GM12878 (cell line): ENCODE measurements at regions not wholly inside any gene's neighbourhood (a gene's known extent, or its start where the extent isn't known, plus 50 kb on each side); places are given as distances from the start of the nearest gene placed in this dataset.

Experiments
- ATAC-seq: fragments of 200-7000 bp; cut with Tn5 transposase; 3 replicates; pipeline ENCODE4 v1.9.1; 2020; ENCODE audit warnings: mild to moderate bottlenecking, moderate library complexity
- BruUV-seq: library from RNA; stranded (reverse); fragments of 400-500 nt; replicated peaks from 2 replicates; lab custom pipeline; 2021; lab: Mats Ljungman, UMichigan
- CTCF ChIA-PET: fragments of 300-600 bp; sonication (Branson Sonifier 250); formaldehyde crosslinking; extraction: SDS; loops from one replicate; lab custom pipeline; 2021; ENCODE audit warnings: inconsistent platforms; lab: Yijun Ruan, JAX
- POLR2A ChIA-PET: fragments of 350-600 bp; formaldehyde crosslinking; extraction: SDS; loops from one replicate; lab custom pipeline; 2021; ENCODE audit warnings: inconsistent platforms; lab: Charles Lee
- RAD21 ChIA-PET: fragments of 300-600 bp; sonication (Branson Sonifier 250); formaldehyde crosslinking; loops from one replicate; lab custom pipeline; 2023; ENCODE audit warnings: antibody characterized with exemption; ENCODE audit not compliant: unreplicated experiment; lab: Charles Lee
- SMC1A ChIA-PET: fragments of 300-600 bp; sonication (Branson Sonifier 250); formaldehyde crosslinking; loops from one replicate; lab custom pipeline; 2023; ENCODE audit not compliant: unreplicated experiment, uncharacterized antibody; lab: Charles Lee
- DNase-seq: peaks from one replicate; pipeline ENCODE4 v3.0.0-alpha.2; 2011; ENCODE audit warnings: low read depth, low spot score
- FAIRE-seq: peaks from 3 replicates; lab custom pipeline; 2011; peaks lifted over from hg19 to GRCh38; lab: Jason Lieb, UNC
- H2AFZ ChIP-seq: 2 replicates; pipeline ENCODE4 v1.6.0; 2011; ENCODE audit warnings: low read depth, low read length, control low read depth; ENCODE audit not compliant: control insufficient read depth
- H3K27ac ChIP-seq: 2 replicates; pipeline ENCODE4 v1.5.1; 2011; ENCODE audit warnings: control low read depth; ENCODE audit not compliant: control insufficient read depth, insufficient read depth
- H3K27me3 ChIP-seq, 2 experiments: replicated peaks in 1 of 2; 2 replicates each; pipeline versions ENCODE4 v1.6.0 to v1.6.1; 2011; ENCODE audit warnings: low read length in 1 of 2; ENCODE audit not compliant: control insufficient read depth in 2 of 2, insufficient read depth in 2 of 2
- H3K36me3 ChIP-seq, 2 experiments: 2 replicates each; pipeline ENCODE4 v1.5.1; 2011; ENCODE audit warnings: low read length in 1 of 2; ENCODE audit not compliant: control insufficient read depth in 2 of 2, insufficient read depth in 2 of 2
- H3K4me1 ChIP-seq: 2 replicates; pipeline ENCODE4 v1.6.1; 2011; ENCODE audit warnings: mild to moderate bottlenecking, low read length, moderate library complexity, mixed read lengths; ENCODE audit not compliant: control insufficient read depth, insufficient read depth
- H3K4me2 ChIP-seq: 2 replicates; pipeline ENCODE4 v1.6.0; 2011; ENCODE audit warnings: control low read depth; ENCODE audit not compliant: control insufficient read depth, insufficient read depth
- H3K4me3 ChIP-seq: fragments of 200-600 bp; sonication (generic); 2 replicates; pipeline ENCODE4 v1.5.1; 2016
- H3K79me2 ChIP-seq: 2 replicates; pipeline ENCODE4 v1.6.0; 2011; ENCODE audit warnings: low read length; ENCODE audit not compliant: control insufficient read depth, insufficient read depth
- H3K9ac ChIP-seq: 2 replicates; pipeline ENCODE4 v1.8.0; 2011; ENCODE audit warnings: low read length, control low read depth, mixed read lengths; ENCODE audit not compliant: control insufficient read depth, insufficient read depth
- H3K9me3 ChIP-seq: replicated peaks from 3 replicates; pipeline ENCODE4 v1.5.1; 2011; ENCODE audit warnings: mild to moderate bottlenecking, low read length; ENCODE audit not compliant: control insufficient read depth, insufficient read depth
- H4K20me1 ChIP-seq: 2 replicates; pipeline ENCODE4 v1.6.0; 2011; ENCODE audit not compliant: control insufficient read depth, insufficient read depth
- ASH2L ChIP-seq: fragments of 300-600, 200-600 bp; sonication (generic); IDR thresholded peaks from 2 replicates; pipeline ENCODE4 v1.6.1; 2017; ENCODE audit warnings: low read depth, mild to moderate bottlenecking, borderline replicate concordance
- ETV6 ChIP-seq, 2 experiments: fragments of 450-650 bp in 1 of 2; IDR thresholded peaks in 1 of 2; conservative IDR thresholded peaks in 1 of 2; 2 replicates each; pipeline ENCODE4 v1.6.1; 2014; ENCODE audit warnings: antibody characterized with exemption in 1 of 2, borderline replicate concordance in 1 of 2, low read depth in 1 of 2, mild to moderate bottlenecking in 1 of 2, moderate library complexity in 1 of 2
- HSF1 ChIP-seq: fragments of 150-350 bp; IDR thresholded peaks from 2 replicates; pipeline ENCODE4 v1.6.1; 2014; ENCODE audit warnings: mild to moderate bottlenecking, low read depth, low read length
- MYC ChIP-seq: IDR thresholded peaks from 2 replicates; pipeline ENCODE4 v1.6.1; 2011; ENCODE audit warnings: mild to moderate bottlenecking, low read length, moderate library complexity, inconsistent platforms; ENCODE audit not compliant: insufficient read depth, insufficient replicate concordance, insufficient read length, severe bottlenecking
- RELA ChIP-seq: fragments of 450-650 bp; IDR thresholded peaks from 2 replicates; pipeline ENCODE4 v1.8.0; 2014; ENCODE audit warnings: borderline replicate concordance; ENCODE audit not compliant: partially characterized antibody
- SMARCA5 ChIP-seq: fragments of 450-650 bp; IDR thresholded peaks from 2 replicates; pipeline ENCODE4 v1.6.1; 2017; ENCODE audit warnings: mild to moderate bottlenecking
- SREBF1 ChIP-seq: IDR thresholded peaks from 2 replicates; pipeline ENCODE4 v1.6.1; 2012; ENCODE audit warnings: mild to moderate bottlenecking, low read length
- WRNIP1 ChIP-seq: IDR thresholded peaks from 2 replicates; pipeline ENCODE4 v1.6.1; 2011; ENCODE audit warnings: low read depth, low read length, improper control_type of control experiment, borderline replicate concordance
- ZBTB40 ChIP-seq: fragments of 450-650 bp; IDR thresholded peaks from 2 replicates; pipeline ENCODE4 v1.6.1; 2016; ENCODE audit warnings: mild to moderate bottlenecking, moderate library complexity, borderline replicate concordance
- ZNF217 ChIP-seq: fragments of 450-650 bp; IDR thresholded peaks from 2 replicates; pipeline ENCODE4 v1.6.1; 2017; ENCODE audit warnings: antibody characterized with exemption, mild to moderate bottlenecking
- WGBS: methylation state at CpG from one replicate; pipeline ENCODE4 v1.1.6; 2016; ENCODE audit warnings: low lambda C conversion rate; ENCODE audit not compliant: insufficient replicate concordance, insufficient coverage; ENCODE audit errors: missing lambda C conversion rate; 5-methylcytosine and 5-hydroxymethylcytosine counted together
- in situ Hi-C: fragments of 300-500 bp; cut with MboI; formaldehyde crosslinking; loops from 9 replicates; pipeline ENCODE4 v1.14.3; 2018; ENCODE audit warnings: mixed read lengths
- intact Hi-C: fragments of 100-400 bp; cut with micrococcal nuclease; formaldehyde crosslinking; loops from one replicate; pipeline ENCODE4 v1.14.2; 2022; ENCODE audit not compliant: unreplicated experiment

- Histone ChIP-seq H3K4me2 (no peak overlapping the region), H3K79me2 (no peaks in the 10 kb centered on the region), H4K20me1 (no peaks in the 10 kb centered on the region), H3K27me3 (no peaks in the 10 kb centered on the region), H3K9ac (no peak overlapping the region), H3K4me1 (no peaks in the 10 kb centered on the region), H3K9me3 (no peaks in the 10 kb centered on the region), H3K27ac (no peak overlapping the region), H3K4me3 (no peak overlapping the region), H3K36me3 (no peaks in the 10 kb centered on the region), H2AFZ (no peak overlapping the region)
- FAIRE-seq (no peak), DNase-seq (no peak), ATAC-seq (no peak)
- SMC1A ChIA-PET = interaction anchor here (1.1 to 1.5 kb wide), 3 partner anchors 9 to 135 kb away, joined by 3 read pairs; no protein-coding TSS in a partner anchor
- TF ChIP-seq RELA = no peak
- no peak for TF ChIP-seq MYC
- no peak for TF ChIP-seq ZNF217
- TF ChIP-seq HSF1 = no peak
- TF ChIP-seq ETV6 (conservative IDR thresholded peaks at IDR 0.05 in 1 of 2, IDR thresholded peaks at IDR 0.05 in 1 of 2; ENCODE audit: borderline replicate concordance in 1 of 2, low read depth in 1 of 2) = no peak
- no peak for TF ChIP-seq SMARCA5
- TF ChIP-seq ZBTB40 = no peak
- no peak for TF ChIP-seq SREBF1
- no peak for TF ChIP-seq ASH2L
- TF ChIP-seq WRNIP1 = no peak
- intact Hi-C loops (no loop called here), in situ Hi-C loops (no loop called here)
- CTCF ChIA-PET = interaction anchor here (0.7 to 1.4 kb wide), 4 partner anchors 10 to 93 kb away, joined by 3 to 4 read pairs (median 3); no protein-coding TSS in a partner anchor
- no TSS peak for BruUV-seq
- RAD21 ChIA-PET = interaction anchor here (0.7 kb wide), 1 partner anchor 75 kb away, joined by 3 read pairs; no protein-coding TSS in a partner anchor
- POLR2A ChIA-PET = no interaction called here
- WGBS = 26% methylated on average over 3 of the region's 3 CpGs
These were observed 85.4 kb upstream of the SOX5 start for GRCh38 chr12:24034894-24035293.
